HEK293 (cell line): ENCODE measurements at regions not wholly inside any gene's neighbourhood (a gene's known extent, or its start where the extent isn't known, plus 50 kb on each side); places are given as distances from the start of the nearest gene placed in this dataset.

Source experiments
- ZNF175 ChIP-seq: fragments of 450-650 bp; formaldehyde crosslinking; IDR thresholded peaks from 2 replicates; pipeline ENCODE4 v1.5.1; 2016; ENCODE audit warnings: missing biosample characterization, missing genetic modification characterization
- ZNF391 ChIP-seq: fragments of 450-650 bp; formaldehyde crosslinking; IDR thresholded peaks from 2 replicates; pipeline ENCODE4 v1.5.1; 2016; ENCODE audit warnings: low read depth, missing biosample characterization, missing genetic modification characterization, borderline replicate concordance
- ZNF785 ChIP-seq: fragments of 450-650 bp; formaldehyde crosslinking; IDR thresholded peaks from 2 replicates; pipeline ENCODE4 v1.5.1; 2016; ENCODE audit warnings: missing biosample characterization, missing genetic modification characterization
- ZNF830 ChIP-seq: fragments of 450-650 bp; IDR thresholded peaks from 2 replicates; pipeline ENCODE4 v1.5.0; 2018; ENCODE audit warnings: missing biosample characterization, missing genetic modification characterization, low read depth, mild to moderate bottlenecking, moderate library complexity
- TF ChIP-seq, protein P1 (sequence below): fragments of 450-650 bp; formaldehyde crosslinking; IDR thresholded peaks from 2 replicates; pipeline ENCODE4 v1.5.1; 2016; ENCODE audit warnings: missing biosample characterization, missing genetic modification characterization
- TF ChIP-seq, protein P2 (sequence below): IDR thresholded peaks from 2 replicates; pipeline ENCODE4 v1.6.1; 2011; ENCODE audit warnings: mild to moderate bottlenecking, low read depth, low read length, borderline replicate concordance
- TF ChIP-seq, protein P3 (sequence below): fragments of 450-650 bp; formaldehyde crosslinking; IDR thresholded peaks from 2 replicates; pipeline ENCODE4 v1.5.1; 2016; ENCODE audit warnings: missing biosample characterization, missing genetic modification characterization

DNA sequence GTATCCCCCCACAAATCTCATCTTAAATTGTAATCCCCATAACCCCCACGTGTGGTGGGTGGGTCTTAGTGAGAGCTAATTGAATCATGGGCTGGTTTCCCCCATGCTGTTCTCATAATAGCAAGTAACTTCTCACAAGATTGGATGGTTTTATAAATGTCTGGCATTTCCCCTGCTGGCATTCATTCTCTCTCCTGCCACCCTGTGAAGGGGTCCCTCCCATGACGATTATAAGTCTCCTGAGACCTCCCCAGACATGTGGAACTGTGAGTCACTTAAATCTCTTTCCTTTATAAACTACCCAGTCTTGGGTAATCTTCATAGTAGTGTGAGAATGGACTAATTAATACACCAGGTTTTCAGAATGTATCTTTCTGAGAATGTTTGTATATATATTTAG is 1159.4 kb downstream of the FAM181B start:
- TF ChIP-seq ZNF830 (tag by site-specific recombination) (no peak), ZNF785 (tag by site-specific recombination) (no peak), ZNF175 (tag by site-specific recombination) (no peak), ZNF391 (tag by site-specific recombination) (no peak)
- TF ChIP-seq, protein P1, sequence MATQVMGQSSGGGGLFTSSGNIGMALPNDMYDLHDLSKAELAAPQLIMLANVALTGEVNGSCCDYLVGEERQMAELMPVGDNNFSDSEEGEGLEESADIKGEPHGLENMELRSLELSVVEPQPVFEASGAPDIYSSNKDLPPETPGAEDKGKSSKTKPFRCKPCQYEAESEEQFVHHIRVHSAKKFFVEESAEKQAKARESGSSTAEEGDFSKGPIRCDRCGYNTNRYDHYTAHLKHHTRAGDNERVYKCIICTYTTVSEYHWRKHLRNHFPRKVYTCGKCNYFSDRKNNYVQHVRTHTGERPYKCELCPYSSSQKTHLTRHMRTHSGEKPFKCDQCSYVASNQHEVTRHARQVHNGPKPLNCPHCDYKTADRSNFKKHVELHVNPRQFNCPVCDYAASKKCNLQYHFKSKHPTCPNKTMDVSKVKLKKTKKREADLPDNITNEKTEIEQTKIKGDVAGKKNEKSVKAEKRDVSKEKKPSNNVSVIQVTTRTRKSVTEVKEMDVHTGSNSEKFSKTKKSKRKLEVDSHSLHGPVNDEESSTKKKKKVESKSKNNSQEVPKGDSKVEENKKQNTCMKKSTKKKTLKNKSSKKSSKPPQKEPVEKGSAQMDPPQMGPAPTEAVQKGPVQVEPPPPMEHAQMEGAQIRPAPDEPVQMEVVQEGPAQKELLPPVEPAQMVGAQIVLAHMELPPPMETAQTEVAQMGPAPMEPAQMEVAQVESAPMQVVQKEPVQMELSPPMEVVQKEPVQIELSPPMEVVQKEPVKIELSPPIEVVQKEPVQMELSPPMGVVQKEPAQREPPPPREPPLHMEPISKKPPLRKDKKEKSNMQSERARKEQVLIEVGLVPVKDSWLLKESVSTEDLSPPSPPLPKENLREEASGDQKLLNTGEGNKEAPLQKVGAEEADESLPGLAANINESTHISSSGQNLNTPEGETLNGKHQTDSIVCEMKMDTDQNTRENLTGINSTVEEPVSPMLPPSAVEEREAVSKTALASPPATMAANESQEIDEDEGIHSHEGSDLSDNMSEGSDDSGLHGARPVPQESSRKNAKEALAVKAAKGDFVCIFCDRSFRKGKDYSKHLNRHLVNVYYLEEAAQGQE, result no peak
- TF ChIP-seq, protein P2, sequence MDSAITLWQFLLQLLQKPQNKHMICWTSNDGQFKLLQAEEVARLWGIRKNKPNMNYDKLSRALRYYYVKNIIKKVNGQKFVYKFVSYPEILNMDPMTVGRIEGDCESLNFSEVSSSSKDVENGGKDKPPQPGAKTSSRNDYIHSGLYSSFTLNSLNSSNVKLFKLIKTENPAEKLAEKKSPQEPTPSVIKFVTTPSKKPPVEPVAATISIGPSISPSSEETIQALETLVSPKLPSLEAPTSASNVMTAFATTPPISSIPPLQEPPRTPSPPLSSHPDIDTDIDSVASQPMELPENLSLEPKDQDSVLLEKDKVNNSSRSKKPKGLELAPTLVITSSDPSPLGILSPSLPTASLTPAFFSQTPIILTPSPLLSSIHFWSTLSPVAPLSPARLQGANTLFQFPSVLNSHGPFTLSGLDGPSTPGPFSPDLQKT, result no peak
- TF ChIP-seq, protein P3, sequence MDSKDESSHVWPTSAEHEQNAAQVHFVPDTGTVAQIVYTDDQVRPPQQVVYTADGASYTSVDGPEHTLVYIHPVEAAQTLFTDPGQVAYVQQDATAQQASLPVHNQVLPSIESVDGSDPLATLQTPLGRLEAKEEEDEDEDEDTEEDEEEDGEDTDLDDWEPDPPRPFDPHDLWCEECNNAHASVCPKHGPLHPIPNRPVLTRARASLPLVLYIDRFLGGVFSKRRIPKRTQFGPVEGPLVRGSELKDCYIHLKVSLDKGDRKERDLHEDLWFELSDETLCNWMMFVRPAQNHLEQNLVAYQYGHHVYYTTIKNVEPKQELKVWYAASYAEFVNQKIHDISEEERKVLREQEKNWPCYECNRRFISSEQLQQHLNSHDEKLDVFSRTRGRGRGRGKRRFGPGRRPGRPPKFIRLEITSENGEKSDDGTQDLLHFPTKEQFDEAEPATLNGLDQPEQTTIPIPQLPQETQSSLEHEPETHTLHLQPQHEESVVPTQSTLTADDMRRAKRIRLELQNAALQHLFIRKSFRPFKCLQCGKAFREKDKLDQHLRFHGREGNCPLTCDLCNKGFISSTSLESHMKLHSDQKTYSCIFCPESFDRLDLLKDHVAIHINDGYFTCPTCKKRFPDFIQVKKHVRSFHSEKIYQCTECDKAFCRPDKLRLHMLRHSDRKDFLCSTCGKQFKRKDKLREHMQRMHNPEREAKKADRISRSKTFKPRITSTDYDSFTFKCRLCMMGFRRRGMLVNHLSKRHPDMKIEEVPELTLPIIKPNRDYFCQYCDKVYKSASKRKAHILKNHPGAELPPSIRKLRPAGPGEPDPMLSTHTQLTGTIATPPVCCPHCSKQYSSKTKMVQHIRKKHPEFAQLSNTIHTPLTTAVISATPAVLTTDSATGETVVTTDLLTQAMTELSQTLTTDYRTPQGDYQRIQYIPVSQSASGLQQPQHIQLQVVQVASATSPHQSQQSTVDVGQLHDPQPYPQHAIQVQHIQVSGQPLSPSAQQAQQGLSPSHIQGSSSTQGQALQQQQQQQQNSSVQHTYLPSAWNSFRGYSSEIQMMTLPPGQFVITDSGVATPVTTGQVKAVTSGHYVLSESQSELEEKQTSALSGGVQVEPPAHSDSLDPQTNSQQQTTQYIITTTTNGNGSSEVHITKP (tag by site-specific recombination), result no peak
